ENCODE measurements at regions not wholly inside any gene's neighbourhood (a gene's known extent, or its start where the extent isn't known, plus 50 kb on each side); places are given as distances from the start of the nearest gene placed in this dataset.
"Not testable (repeated sequence)": the region's sequence is repeated elsewhere in the genome, so short reads cannot be mapped to it uniquely, and the experiment has no call there.

DNA sequence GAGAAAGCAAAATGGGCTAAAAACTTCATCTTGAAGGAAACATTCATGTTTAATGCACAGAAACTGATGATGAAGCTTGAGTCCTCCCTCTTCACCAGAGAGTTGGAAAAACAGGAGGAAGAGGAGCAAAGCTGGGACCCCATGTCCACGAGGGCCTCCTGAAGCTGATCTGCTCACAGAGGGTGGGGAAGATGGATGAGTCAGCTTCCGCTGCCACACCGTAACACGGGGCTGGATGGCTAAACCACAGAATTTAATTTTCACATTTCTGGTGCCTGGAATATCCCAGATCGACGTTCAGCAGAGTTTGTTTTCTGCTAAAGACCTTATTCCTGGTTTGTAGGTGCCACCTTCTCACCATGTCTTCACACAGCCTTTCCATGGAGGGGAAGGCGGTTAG is 634.4 kb downstream of the RPIA start:
- not testable (repeated sequence) for DNase-seq

DNA sequence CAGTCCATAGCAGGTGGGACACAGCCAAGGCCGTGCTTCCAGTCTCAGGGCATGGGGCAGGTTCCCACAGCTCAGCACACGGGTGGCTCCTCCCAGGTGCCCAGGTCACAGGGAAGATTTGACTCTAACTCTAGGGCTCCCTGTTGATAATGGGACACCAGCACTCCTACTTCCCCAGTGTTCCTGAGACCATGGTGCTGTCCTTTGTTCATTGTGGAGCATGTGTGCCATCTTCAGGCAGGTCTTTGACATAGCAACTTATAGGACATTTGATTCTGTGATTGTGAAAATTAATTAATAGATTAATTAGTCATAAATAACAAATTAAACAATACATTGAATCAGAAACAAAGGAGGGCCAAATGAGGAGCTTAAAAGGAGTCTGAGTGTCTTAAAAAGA is 635.0 kb downstream of the RPIA start:
- DNase-seq = not testable (repeated sequence)

DNA sequence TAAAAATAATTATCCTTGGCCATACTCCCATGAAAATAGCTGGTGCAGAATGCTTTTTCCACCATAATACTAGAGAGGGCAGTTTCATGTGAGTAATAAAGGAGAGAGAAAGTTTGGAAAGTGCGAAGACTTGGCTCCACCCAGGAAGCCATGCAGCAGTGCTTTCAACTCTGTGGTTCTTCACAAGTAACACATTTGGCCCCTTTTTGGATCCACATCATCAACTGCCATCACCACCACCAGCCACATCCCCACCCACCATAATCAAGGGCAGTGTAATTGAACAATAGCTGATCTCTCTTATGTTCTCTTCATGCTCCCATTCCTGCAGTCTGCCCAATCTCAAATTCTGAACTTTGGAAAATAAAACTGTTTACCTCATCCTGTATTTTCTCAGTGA is 637.3 kb downstream of the RPIA start:
- DNase-seq = not testable (repeated sequence)

Measured in NCI-H2029 treated with DMSO at 0.1 percent for 48 hours (cell line).